Testis (tissue), 2 donors: ENCODE measurements at regions not wholly inside any gene's neighbourhood (a gene's known extent, or its start where the extent isn't known, plus 50 kb on each side); places are given as distances from the start of the nearest gene placed in this dataset.

ENCODE experiments used
- CTCF ChIP-seq, 3 experiments: fragments of 450-650 bp in 2 of 3; fragments of 200-600 bp in 1 of 3; sonication (generic) in 1 of 3; IDR thresholded peaks; one replicate each; pipeline ENCODE4 v1.5.1; 2016 to 2019; ENCODE audit warnings: antibody characterized with exemption in 3 of 3, mild to moderate bottlenecking in 2 of 3, moderate library complexity in 1 of 3
- POLR2A ChIP-seq: fragments of 450-650 bp; IDR thresholded peaks from one replicate; pipeline ENCODE4 v1.6.1; 2017; ENCODE audit warnings: antibody characterized with exemption, mild to moderate bottlenecking, moderate library complexity

- TF ChIP-seq CTCF (IDR thresholded peaks at IDR 0.05) (no peak), POLR2A (no peak)
Measured at GRCh38 chr2:36290306-36290856, 65.2 kb upstream of the CRIM1 start.
